Choroid plexus epithelial cell (primary cell): ENCODE measurements at regions not wholly inside any gene's neighbourhood (a gene's known extent, or its start where the extent isn't known, plus 50 kb on each side); places are given as distances from the start of the nearest gene placed in this dataset.
"Not testable (repeated sequence)": the region's sequence is repeated elsewhere in the genome, so short reads cannot be mapped to it uniquely, and the experiment has no call there.

Experiments
- DNase-seq: peaks from one replicate; pipeline ENCODE4 v3.0.0-alpha.2; 2010; ENCODE audit warnings: low read depth
- H3K4me3 ChIP-seq: 2 replicates; pipeline ENCODE4 v1.5.1; 2011; ENCODE audit warnings: low read depth, mild to moderate bottlenecking, control low read depth, low read length, moderate library complexity
- CTCF ChIP-seq: conservative IDR thresholded peaks from 2 replicates; pipeline ENCODE4 v1.5.1; 2011; ENCODE audit warnings: low read depth, mild to moderate bottlenecking, control low read depth, inconsistent platforms, low read length, moderate library complexity

GRCh38 chr15:67945131-67945530 is 105.3 kb upstream of the RNU6-1 start:
- DNase-seq: no peak
- TF ChIP-seq CTCF: no peak
- H3K4me3 ChIP-seq: no peak overlapping the region

- DNase-seq: peak; percentile 55
- TF ChIP-seq CTCF: no peak
- H3K4me3 ChIP-seq: no peak overlapping the region
These were observed 106.3 kb upstream of the RNU6-1 start for GRCh38 chr15:67945951-67946700.

GRCh38 chr15:67946701-67947100 is 106.9 kb upstream of the RNU6-1 start:
- DNase-seq: no peak
- H3K4me3 ChIP-seq: no peak overlapping the region
- no peak for TF ChIP-seq CTCF

- H3K4me3 ChIP-seq: no peak overlapping the region
- TF ChIP-seq CTCF: no peak
- no peak for DNase-seq
These were observed 106.7 kb upstream of the PIAS1 start for GRCh38 chr15:67947254-67948039.

- no peak overlapping the region for H3K4me3 ChIP-seq
- no peak for TF ChIP-seq CTCF
- no peak for DNase-seq
These were observed 105.9 kb upstream of the PIAS1 start for GRCh38 chr15:67948215-67948614.

GRCh38 chr15:67951187-67951586 is 102.9 kb upstream of the PIAS1 start:
- H3K4me3 ChIP-seq, DNase-seq: not testable (repeated sequence)

- TF ChIP-seq CTCF: no peak
- no peak overlapping the region for H3K4me3 ChIP-seq
- DNase-seq: no peak
These were observed 100.8 kb upstream of the PIAS1 start for GRCh38 chr15:67953299-67953698.
